Hepatocyte (in vitro differentiated cells): ENCODE measurements at regions not wholly inside any gene's neighbourhood (a gene's known extent, or its start where the extent isn't known, plus 50 kb on each side); places are given as distances from the start of the nearest gene placed in this dataset.
"Not testable (repeated sequence)": the region's sequence is repeated elsewhere in the genome, so short reads cannot be mapped to it uniquely, and the experiment has no call there.

ENCODE experiments used
- EZH2 ChIP-seq: fragments of 200-600 bp; sonication (generic); IDR thresholded peaks from 2 replicates; pipeline ENCODE4 v1.6.1; 2016; ENCODE audit warnings: antibody characterized with exemption, mild to moderate bottlenecking, borderline replicate concordance
- EZH2phosphoT487 ChIP-seq: fragments of 200-600 bp; sonication (generic); IDR thresholded peaks from one replicate; pipeline ENCODE4 v1.6.1; 2018; ENCODE audit warnings: antibody characterized with exemption, mild to moderate bottlenecking, low read depth, moderate library complexity; ENCODE audit not compliant: unreplicated experiment, severe bottlenecking
- TF ChIP-seq, protein P1 (sequence below): fragments of 200-600 bp; sonication (generic); IDR thresholded peaks from 2 replicates; pipeline ENCODE4 v1.5.1; 2016; ENCODE audit warnings: antibody characterized with exemption, mild to moderate bottlenecking; ENCODE audit not compliant: poor library complexity

DNA sequence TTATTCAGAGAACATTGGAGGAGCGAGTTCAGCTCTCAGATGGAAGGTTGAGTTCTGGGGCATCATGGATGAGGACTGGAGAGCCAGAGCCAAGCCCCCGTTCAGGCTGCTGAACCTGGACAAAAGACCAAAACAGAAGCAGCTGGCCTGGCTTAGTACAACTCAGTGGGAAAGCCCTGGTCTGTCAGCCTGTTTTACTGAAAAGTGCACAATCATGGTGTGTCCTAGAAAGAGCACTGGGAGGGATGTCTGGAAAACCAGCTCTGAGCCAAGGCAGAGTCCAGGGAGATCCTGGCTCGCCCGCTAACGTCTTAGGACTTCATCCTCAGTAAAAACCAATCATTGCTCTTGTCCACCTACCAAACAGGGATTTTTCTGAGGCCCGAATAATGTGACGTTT is 129.7 kb upstream of the MTLN start:
- TF ChIP-seq, protein P1, sequence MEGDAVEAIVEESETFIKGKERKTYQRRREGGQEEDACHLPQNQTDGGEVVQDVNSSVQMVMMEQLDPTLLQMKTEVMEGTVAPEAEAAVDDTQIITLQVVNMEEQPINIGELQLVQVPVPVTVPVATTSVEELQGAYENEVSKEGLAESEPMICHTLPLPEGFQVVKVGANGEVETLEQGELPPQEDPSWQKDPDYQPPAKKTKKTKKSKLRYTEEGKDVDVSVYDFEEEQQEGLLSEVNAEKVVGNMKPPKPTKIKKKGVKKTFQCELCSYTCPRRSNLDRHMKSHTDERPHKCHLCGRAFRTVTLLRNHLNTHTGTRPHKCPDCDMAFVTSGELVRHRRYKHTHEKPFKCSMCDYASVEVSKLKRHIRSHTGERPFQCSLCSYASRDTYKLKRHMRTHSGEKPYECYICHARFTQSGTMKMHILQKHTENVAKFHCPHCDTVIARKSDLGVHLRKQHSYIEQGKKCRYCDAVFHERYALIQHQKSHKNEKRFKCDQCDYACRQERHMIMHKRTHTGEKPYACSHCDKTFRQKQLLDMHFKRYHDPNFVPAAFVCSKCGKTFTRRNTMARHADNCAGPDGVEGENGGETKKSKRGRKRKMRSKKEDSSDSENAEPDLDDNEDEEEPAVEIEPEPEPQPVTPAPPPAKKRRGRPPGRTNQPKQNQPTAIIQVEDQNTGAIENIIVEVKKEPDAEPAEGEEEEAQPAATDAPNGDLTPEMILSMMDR, result not testable (repeated sequence)
- TF ChIP-seq EZH2phosphoT487, EZH2: not testable (repeated sequence)
